Fibroblast of lung (primary cell): ENCODE measurements at regions not wholly inside any gene's neighbourhood (a gene's known extent, or its start where the extent isn't known, plus 50 kb on each side); places are given as distances from the start of the nearest gene placed in this dataset.

Experiments used
- DNase-seq, 2 donors: peaks; one replicate each; pipeline versions ENCODE4 v3.0.0 to v3.0.0-alpha.2; 2010; ENCODE audit warnings: low read depth in 2 of 2
- H2AFZ ChIP-seq: 2 replicates; pipeline ENCODE4 v1.5.1; 2012; ENCODE audit warnings: low read length, control low read depth, inconsistent platforms
- H3K27ac ChIP-seq: 2 replicates; pipeline ENCODE4 v1.5.1; 2011; ENCODE audit warnings: low read length, control low read depth; ENCODE audit not compliant: insufficient read depth
- H3K27me3 ChIP-seq: 2 replicates; pipeline ENCODE4 v1.5.1; 2011; ENCODE audit warnings: mild to moderate bottlenecking, low read length; ENCODE audit not compliant: control insufficient read depth, insufficient read depth
- H3K36me3 ChIP-seq: 2 replicates; pipeline ENCODE4 v1.5.1; 2011; ENCODE audit warnings: low read length; ENCODE audit not compliant: control insufficient read depth, insufficient read depth
- H3K4me1 ChIP-seq: 2 replicates; pipeline ENCODE4 v1.5.1; 2011; ENCODE audit warnings: low read length; ENCODE audit not compliant: control insufficient read depth, insufficient read depth; ENCODE audit errors: extremely low read depth
- H3K4me2 ChIP-seq: 2 replicates; pipeline ENCODE4 v1.5.1; 2011; ENCODE audit warnings: low read length, control low read depth; ENCODE audit not compliant: insufficient read depth; ENCODE audit errors: extremely low read depth
- H3K4me3 ChIP-seq, 4 experiments: fragments of 200-600 bp in 1 of 4; sonication (generic) in 1 of 4; replicated peaks in 1 of 4; 2 replicates each; pipeline ENCODE4 v1.5.1; 2011 to 2016; ENCODE audit warnings: low read length in 4 of 4, low read depth in 3 of 4, mild to moderate bottlenecking in 3 of 4, control low read depth in 2 of 4, inconsistent platforms in 1 of 4, mixed read lengths in 1 of 4; ENCODE audit not compliant: insufficient read depth in 1 of 4; ENCODE audit errors: control extremely low read depth in 1 of 4
- H3K79me2 ChIP-seq: 2 replicates; pipeline ENCODE4 v1.5.1; 2012; ENCODE audit warnings: mild to moderate bottlenecking, low read length, inconsistent platforms; ENCODE audit not compliant: control insufficient read depth, insufficient read depth
- H3K9ac ChIP-seq: 2 replicates; pipeline ENCODE4 v1.5.1; 2011; ENCODE audit warnings: mild to moderate bottlenecking, low read length, control low read depth; ENCODE audit not compliant: insufficient read depth
- H3K9me3 ChIP-seq: 2 replicates; pipeline ENCODE4 v1.5.1; 2012; ENCODE audit warnings: low read depth, low read length; ENCODE audit not compliant: control insufficient read depth, insufficient read depth
- H4K20me1 ChIP-seq: 2 replicates; pipeline ENCODE4 v1.5.1; 2011; ENCODE audit warnings: low read length; ENCODE audit not compliant: control insufficient read depth, insufficient read depth; ENCODE audit errors: extremely low read depth
- CTCF ChIP-seq, 2 donors: IDR thresholded peaks in 1 of 2; conservative IDR thresholded peaks in 1 of 2; 1 replicate in 1 of 2; 2 replicates in 1 of 2; pipeline ENCODE4 v1.5.1; 2011 to 2012; ENCODE audit warnings: low read length in 2 of 2, control low read depth in 1 of 2, inconsistent platforms in 1 of 2, low read depth in 1 of 2, mild to moderate bottlenecking in 1 of 2
- EZH2 ChIP-seq: IDR thresholded peaks from 2 replicates; pipeline ENCODE4 v1.5.1; 2012; ENCODE audit warnings: low read length, control low read depth, mild to moderate bottlenecking; ENCODE audit errors: missing control alignments

DNA sequence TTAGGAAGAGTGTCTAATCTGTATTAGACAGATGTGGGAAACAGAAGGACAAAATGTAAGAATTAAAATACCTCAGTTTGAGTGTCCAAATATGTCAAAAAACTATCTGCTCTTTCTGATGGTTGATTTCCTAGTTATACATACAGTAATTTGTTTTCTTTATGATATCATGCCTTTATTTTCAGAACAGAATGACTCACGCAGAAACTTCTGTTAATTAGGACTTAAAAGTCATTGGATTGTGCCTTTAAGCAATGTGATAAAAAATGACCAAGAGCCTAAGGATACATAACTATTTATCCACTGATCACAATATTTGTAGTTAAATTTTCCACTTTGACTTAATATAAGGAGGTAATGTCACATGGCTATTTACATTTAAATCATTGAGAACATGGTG lies 206.7 kb upstream of the PTPRZ1 start:
- Histone ChIP-seq H3K27me3 (no peaks in the 10 kb centered on the region), H4K20me1 (no peaks in the 10 kb centered on the region), H3K27ac (no peak overlapping the region), H3K4me2 (no peak overlapping the region), H3K9me3 (no peaks in the 10 kb centered on the region), H3K9ac (no peak overlapping the region), H3K4me3 (no peak overlapping the region), H3K79me2 (no peaks in the 10 kb centered on the region), H2AFZ (no peak overlapping the region), H3K36me3 (no peaks in the 10 kb centered on the region), H3K4me1 (no peaks in the 10 kb centered on the region)
- peak in 1 of 2 donors; percentile 4 for DNase-seq
- no peak for TF ChIP-seq CTCF (conservative IDR thresholded peaks at IDR 0.05 in 1 of 2, IDR thresholded peaks at IDR 0.05 in 1 of 2; ENCODE audit: low read depth in 1 of 2, low read length in 2 of 2)
- TF ChIP-seq EZH2 = no peak

DNA sequence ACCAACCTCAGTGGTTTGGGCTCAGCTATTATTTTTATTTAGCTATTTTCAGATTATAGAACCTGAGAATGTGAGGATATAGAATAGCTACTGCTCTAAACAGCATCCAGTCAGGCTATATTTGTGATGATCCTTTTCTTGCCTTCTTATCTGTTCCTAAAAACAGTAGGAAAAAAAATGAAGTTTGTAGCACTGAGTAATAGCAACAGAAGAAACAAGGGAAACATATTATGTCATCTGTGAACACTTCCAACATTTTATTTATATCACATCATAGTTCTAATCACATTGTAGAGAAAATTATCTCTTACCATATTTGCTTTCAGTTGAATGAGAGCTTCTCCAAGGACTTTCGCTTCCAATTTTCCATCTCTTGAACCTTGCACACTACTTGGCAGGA lies 229.6 kb upstream of the PTPRZ1 start:
- no peak overlapping the region for H3K4me3 ChIP-seq
- H3K9ac ChIP-seq = no peak overlapping the region
- no peaks in the 10 kb centered on the region for H3K27me3 ChIP-seq
- no peaks in the 10 kb centered on the region for H3K36me3 ChIP-seq
- H3K9me3 ChIP-seq = no peaks in the 10 kb centered on the region
- H3K79me2 ChIP-seq = no peaks in the 10 kb centered on the region
- no peak for DNase-seq
- no peak overlapping the region for H2AFZ ChIP-seq
- H4K20me1 ChIP-seq = no peaks in the 10 kb centered on the region
- H3K4me1 ChIP-seq = no peaks in the 10 kb centered on the region
- no peak overlapping the region for H3K4me2 ChIP-seq
- no peak overlapping the region for H3K27ac ChIP-seq
- no peak for TF ChIP-seq EZH2
- TF ChIP-seq CTCF (conservative IDR thresholded peaks at IDR 0.05 in 1 of 2, IDR thresholded peaks at IDR 0.05 in 1 of 2; ENCODE audit: low read depth in 1 of 2, low read length in 2 of 2) = no peak

DNA sequence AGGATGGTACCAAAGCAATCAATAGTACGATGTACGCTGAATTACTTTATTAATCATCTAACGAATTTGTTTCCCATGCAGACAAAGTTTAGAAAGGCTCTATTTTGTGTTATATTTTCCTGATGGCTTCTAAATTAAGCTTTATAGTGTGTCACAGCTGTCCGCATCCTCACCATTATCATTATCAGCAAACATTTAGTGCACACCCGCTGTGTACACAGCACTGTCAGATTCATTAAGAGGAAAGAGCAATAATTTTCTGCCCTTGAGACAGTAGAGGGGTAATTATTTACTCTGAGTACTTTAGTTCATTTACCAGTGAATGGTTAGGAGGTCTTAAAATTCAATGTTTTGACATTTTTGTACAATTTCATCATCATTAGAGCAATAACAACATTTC lies 233.3 kb upstream of the PTPRZ1 start:
- Histone ChIP-seq H3K27ac (no peak overlapping the region), H3K36me3 (no peaks in the 10 kb centered on the region), H3K79me2 (no peaks in the 10 kb centered on the region), H3K4me2 (no peak overlapping the region), H3K27me3 (no peaks in the 10 kb centered on the region), H3K9ac (no peak overlapping the region), H2AFZ (no peak overlapping the region), H4K20me1 (no peaks in the 10 kb centered on the region), H3K4me1 (no peaks in the 10 kb centered on the region), H3K4me3 (no peak overlapping the region), H3K9me3 (no peaks in the 10 kb centered on the region)
- no peak for DNase-seq
- TF ChIP-seq EZH2 (no peak), CTCF (conservative IDR thresholded peaks at IDR 0.05 in 1 of 2, IDR thresholded peaks at IDR 0.05 in 1 of 2; ENCODE audit: low read depth in 1 of 2, low read length in 2 of 2) (no peak)
